Stomach (tissue), 8 donors: ENCODE measurements at regions not wholly inside any gene's neighbourhood (a gene's known extent, or its start where the extent isn't known, plus 50 kb on each side); places are given as distances from the start of the nearest gene placed in this dataset.

Experiments
- DNase-seq, 2 donors: peaks; one replicate each; pipeline versions ENCODE4 v3.0.0 to v3.0.0-alpha.2; 2013 to 2019
- H3K27ac ChIP-seq, 5 donors: fragments of 200-600 bp in 4 of 5; sonication (generic) in 4 of 5; one replicate each; pipeline ENCODE4 v1.5.1; 2013 to 2019; ENCODE audit warnings: mild to moderate bottlenecking in 1 of 5, moderate library complexity in 1 of 5
- H3K27me3 ChIP-seq, 3 donors: fragments of 200-600 bp; sonication (generic); one replicate each; pipeline ENCODE4 v1.5.1; 2017 to 2019; ENCODE audit warnings: mixed run types in 1 of 3
- H3K36me3 ChIP-seq, 4 donors: fragments of 200-600 bp; sonication (generic); 1 replicate in 3 of 4; 2 replicates in 1 of 4; pipeline ENCODE4 v1.5.1; 2016 to 2019
- H3K4me1 ChIP-seq, 4 donors: fragments of 200-600 bp; sonication (generic); one replicate each; pipeline ENCODE4 v1.5.1; 2016 to 2019
- H3K4me3 ChIP-seq, 4 donors: fragments of 200-600 bp; sonication (generic) in 3 of 4; one replicate each; pipeline ENCODE4 v1.5.1; 2016 to 2019; ENCODE audit warnings: mild to moderate bottlenecking in 1 of 4
- H3K9me3 ChIP-seq, 4 donors: fragments of 200-600 bp; sonication (generic); one replicate each; pipeline ENCODE4 v1.5.1; 2016 to 2019
- EP300 ChIP-seq: sonication (generic); formaldehyde crosslinking; IDR thresholded peaks from one replicate; pipeline ENCODE4 v1.6.1; 2017; ENCODE audit warnings: antibody characterized with exemption
- POLR2A ChIP-seq, 4 donors: fragments of 450-650 bp; IDR thresholded peaks; one replicate each; pipeline ENCODE4 v1.6.1; 2016; ENCODE audit warnings: antibody characterized with exemption in 4 of 4, control low read depth in 2 of 4, mild to moderate bottlenecking in 1 of 4, moderate library complexity in 1 of 4
- POLR2AphosphoS5 ChIP-seq, 3 donors: sonication (generic); formaldehyde crosslinking; IDR thresholded peaks; one replicate each; pipeline ENCODE4 v1.6.1; 2016; ENCODE audit warnings: antibody characterized with exemption in 3 of 3
- WGBS, 5 donors: extraction: QIAGEN DNeasy Blood & Tissue Kit in 3 of 5; methylation state at CpG; one replicate each; pipeline versions ENCODE4 v1.1.5 to v1.1.7; 2013 to 2018; 5-methylcytosine and 5-hydroxymethylcytosine counted together
- intact Hi-C: fragments of 100-400 bp; cut with DNase I; formaldehyde crosslinking; loops from one replicate; pipeline ENCODE4 v1.15.1; 2023; ENCODE audit warnings: low total_unique reads
- TF ChIP-seq, protein P1 (sequence below), 7 experiments: fragments of 450-650 bp in 4 of 7; fragments of 200-600 bp in 3 of 7; sonication (generic) in 3 of 7; IDR thresholded peaks; one replicate each; pipeline ENCODE4 v1.5.1; 2016 to 2019; ENCODE audit warnings: antibody characterized with exemption in 7 of 7, control low read depth in 2 of 7, mild to moderate bottlenecking in 1 of 7
- donor health status: healthy with polysubstance abuse.
- donor health status: Bipolar disorder and iron deficiency.
- donor health status: healthy.

DNA sequence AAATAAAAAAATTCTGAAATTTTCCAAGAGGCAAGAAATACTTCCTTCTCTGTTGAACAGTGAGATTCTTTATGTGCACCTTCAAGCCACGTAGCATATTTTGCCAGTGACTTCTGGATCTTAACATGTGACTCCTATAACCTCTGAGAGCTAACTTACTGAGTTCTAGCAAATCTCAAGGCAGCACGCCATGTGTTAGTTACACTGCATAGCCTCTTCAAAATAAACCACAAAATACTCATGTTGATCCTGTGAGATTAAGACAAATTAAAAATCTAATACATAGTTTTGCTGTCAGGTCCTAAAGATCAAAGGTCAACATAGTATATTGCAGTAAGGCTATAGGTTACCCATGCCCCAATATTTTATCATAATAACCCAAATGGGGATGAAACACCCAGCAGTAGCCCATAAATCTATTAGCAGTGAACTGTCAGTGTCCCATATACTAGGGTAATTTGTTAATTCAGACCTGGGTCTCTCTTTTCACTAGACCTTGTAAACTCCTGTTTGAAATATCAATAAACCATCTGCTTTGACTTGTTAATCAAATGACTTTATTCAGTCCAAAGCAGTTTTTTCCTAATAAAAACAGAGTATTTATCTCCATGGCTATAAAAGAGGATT lies 343.1 kb downstream of the ZFHX3 start:
- Histone ChIP-seq H3K36me3 (no peaks in the 10 kb centered on the region), H3K9me3 (peaks cover 0 to 10% (median 4%) of the 10 kb centered on the region in 4 donors), H3K4me3 (no peak overlapping the region), H3K27ac (no peak overlapping the region), H3K4me1 (no peaks in the 10 kb centered on the region), H3K27me3 (no peaks in the 10 kb centered on the region)
- intact Hi-C loops = no loop called here
- TF ChIP-seq POLR2AphosphoS5 (IDR thresholded peaks at IDR 0.05) (no peak), POLR2A (IDR thresholded peaks at IDR 0.05) (no peak), EP300 (no peak)
- TF ChIP-seq, protein P1, sequence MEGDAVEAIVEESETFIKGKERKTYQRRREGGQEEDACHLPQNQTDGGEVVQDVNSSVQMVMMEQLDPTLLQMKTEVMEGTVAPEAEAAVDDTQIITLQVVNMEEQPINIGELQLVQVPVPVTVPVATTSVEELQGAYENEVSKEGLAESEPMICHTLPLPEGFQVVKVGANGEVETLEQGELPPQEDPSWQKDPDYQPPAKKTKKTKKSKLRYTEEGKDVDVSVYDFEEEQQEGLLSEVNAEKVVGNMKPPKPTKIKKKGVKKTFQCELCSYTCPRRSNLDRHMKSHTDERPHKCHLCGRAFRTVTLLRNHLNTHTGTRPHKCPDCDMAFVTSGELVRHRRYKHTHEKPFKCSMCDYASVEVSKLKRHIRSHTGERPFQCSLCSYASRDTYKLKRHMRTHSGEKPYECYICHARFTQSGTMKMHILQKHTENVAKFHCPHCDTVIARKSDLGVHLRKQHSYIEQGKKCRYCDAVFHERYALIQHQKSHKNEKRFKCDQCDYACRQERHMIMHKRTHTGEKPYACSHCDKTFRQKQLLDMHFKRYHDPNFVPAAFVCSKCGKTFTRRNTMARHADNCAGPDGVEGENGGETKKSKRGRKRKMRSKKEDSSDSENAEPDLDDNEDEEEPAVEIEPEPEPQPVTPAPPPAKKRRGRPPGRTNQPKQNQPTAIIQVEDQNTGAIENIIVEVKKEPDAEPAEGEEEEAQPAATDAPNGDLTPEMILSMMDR (IDR thresholded peaks at IDR 0.05) = no peak
- WGBS, 5 donors = 82 to 97% (median 90%) methylated on average over 2 of the region's 2 CpGs
- DNase-seq = no peak

GRCh38 chr16:72689851-72690250 lies 358.1 kb downstream of the ZFHX3 start:
- 62 to 87% (median 78%) methylated on average over 2 of the region's 2 CpGs for WGBS, 5 donors
- H3K4me1 ChIP-seq = no peaks in the 10 kb centered on the region
- TF ChIP-seq, protein P1 (IDR thresholded peaks at IDR 0.05) = no peak
- TF ChIP-seq POLR2A (IDR thresholded peaks at IDR 0.05) = no peak
- no peak for TF ChIP-seq EP300
- no peak for TF ChIP-seq POLR2AphosphoS5 (IDR thresholded peaks at IDR 0.05)
- intact Hi-C loops = no loop called here
- no peak overlapping the region for H3K4me3 ChIP-seq
- no peak overlapping the region for H3K27ac ChIP-seq
- no peak for DNase-seq
- no peaks in the 10 kb centered on the region for H3K27me3 ChIP-seq
- H3K36me3 ChIP-seq = no peaks in the 10 kb centered on the region
- H3K9me3 ChIP-seq = no peaks in the 10 kb centered on the region

GRCh38 chr16:72680732-72681131 lies 367.2 kb downstream of the ZFHX3 start:
- 88 to 97% (median 91%) methylated on average over 2 of the region's 2 CpGs for WGBS, 5 donors
- Histone ChIP-seq H3K4me1 (no peaks in the 10 kb centered on the region), H3K27ac (no peak overlapping the region), H3K36me3 (no peaks in the 10 kb centered on the region), H3K27me3 (no peaks in the 10 kb centered on the region), H3K4me3 (no peak overlapping the region), H3K9me3 (no peaks in the 10 kb centered on the region)
- no peak for DNase-seq
- TF ChIP-seq, protein P1 (IDR thresholded peaks at IDR 0.05) = no peak
- TF ChIP-seq POLR2AphosphoS5 (IDR thresholded peaks at IDR 0.05) = no peak
- intact Hi-C loops = no loop called here

DNA sequence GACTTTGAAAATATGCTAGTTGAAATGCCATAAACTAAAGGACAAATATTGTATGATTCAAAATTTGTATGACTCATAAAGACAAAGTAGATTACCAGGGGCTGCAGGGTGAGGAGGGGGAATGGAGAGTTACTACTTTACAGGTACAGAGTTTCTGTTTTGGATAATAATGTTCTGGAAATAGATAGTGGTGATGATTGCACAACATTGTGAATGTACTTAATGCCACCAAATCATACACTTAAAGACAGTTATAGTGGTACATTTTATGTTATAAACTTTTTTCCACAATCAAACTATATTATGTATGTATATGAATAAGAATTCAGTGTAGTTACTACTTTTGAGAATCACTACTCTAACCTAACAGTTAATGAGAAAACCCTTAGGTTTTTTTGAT lies 368.1 kb downstream of the ZFHX3 start:
- no peak overlapping the region for H3K27ac ChIP-seq
- intact Hi-C loops = no loop called here
- DNase-seq = no peak
- H3K4me3 ChIP-seq = no peak overlapping the region
- H3K9me3 ChIP-seq = no peaks in the 10 kb centered on the region
- TF ChIP-seq POLR2AphosphoS5 (IDR thresholded peaks at IDR 0.05) (no peak), EP300 (no peak), POLR2A (IDR thresholded peaks at IDR 0.05) (no peak)
- TF ChIP-seq, protein P1 (IDR thresholded peaks at IDR 0.05) = no peak
- no peaks in the 10 kb centered on the region for H3K4me1 ChIP-seq
- H3K27me3 ChIP-seq = no peaks in the 10 kb centered on the region
- no peaks in the 10 kb centered on the region for H3K36me3 ChIP-seq
